HuH-7.5 (cell line): ENCODE measurements at regions not wholly inside any gene's neighbourhood (a gene's known extent, or its start where the extent isn't known, plus 50 kb on each side); places are given as distances from the start of the nearest gene placed in this dataset.
"Not testable (repeated sequence)": the region's sequence is repeated elsewhere in the genome, so short reads cannot be mapped to it uniquely, and the experiment has no call there.

Source experiments
- DNase-seq: peaks from one replicate; pipeline ENCODE4 v3.0.0; 2011; ENCODE audit warnings: low spot score

GRCh38 chr20:40856653-40857052, 167.6 kb upstream of the MAFB start:
- no peak for DNase-seq

DNA sequence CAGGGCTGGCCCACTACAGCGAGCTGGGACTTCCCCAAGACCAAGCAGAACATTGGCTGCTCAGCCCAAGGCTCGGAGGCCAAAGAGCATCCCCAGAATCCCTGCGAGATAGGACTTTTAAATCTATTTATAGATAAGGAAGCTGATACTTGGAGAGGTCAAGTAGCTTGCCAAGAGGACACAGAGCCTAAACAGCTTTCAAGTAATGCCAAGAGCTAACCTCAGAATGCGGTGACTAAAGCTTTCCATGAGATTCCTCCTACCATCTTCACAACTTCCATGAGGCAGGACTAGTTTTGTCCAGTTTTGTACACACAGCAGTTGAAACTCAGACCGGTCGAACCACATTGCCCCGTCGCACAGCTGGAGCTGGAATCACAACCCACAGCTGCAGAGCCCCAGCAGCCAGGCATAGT, 168.1 kb upstream of the TOP1 start:
- DNase-seq, result no peak

- no peak for DNase-seq
Measured at GRCh38 chr20:40861427-40862008, 167.1 kb upstream of the TOP1 start.

- DNase-seq, result no peak
Measured at GRCh38 chr20:40863355-40863919, 165.2 kb upstream of the TOP1 start.

- DNase-seq, result no peak
Measured at GRCh38 chr20:40864470-40864869, 164.2 kb upstream of the TOP1 start.

DNA sequence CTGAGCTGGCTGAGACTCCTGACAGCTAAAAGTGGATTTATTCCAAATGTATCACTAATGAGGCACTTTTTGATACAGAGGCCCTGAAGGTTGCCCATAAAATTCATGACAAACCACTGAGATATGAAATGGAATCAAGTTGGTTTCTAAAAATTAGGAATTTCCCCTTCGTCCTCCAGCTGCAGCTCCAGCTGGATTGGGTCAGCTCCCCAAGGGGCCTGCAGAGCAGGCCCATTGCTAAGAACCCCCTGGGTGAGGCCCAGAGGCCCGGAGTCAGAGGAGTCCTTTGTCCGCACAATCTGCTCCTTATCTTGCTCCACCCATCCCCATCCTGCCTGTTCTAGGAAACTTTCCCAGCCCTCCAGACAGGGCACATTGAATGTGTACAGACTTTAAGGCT, 163.5 kb upstream of the TOP1 start:
- DNase-seq, result no peak

- DNase-seq, result no peak
Measured at GRCh38 chr20:40866056-40866455, 162.6 kb upstream of the TOP1 start.

DNA sequence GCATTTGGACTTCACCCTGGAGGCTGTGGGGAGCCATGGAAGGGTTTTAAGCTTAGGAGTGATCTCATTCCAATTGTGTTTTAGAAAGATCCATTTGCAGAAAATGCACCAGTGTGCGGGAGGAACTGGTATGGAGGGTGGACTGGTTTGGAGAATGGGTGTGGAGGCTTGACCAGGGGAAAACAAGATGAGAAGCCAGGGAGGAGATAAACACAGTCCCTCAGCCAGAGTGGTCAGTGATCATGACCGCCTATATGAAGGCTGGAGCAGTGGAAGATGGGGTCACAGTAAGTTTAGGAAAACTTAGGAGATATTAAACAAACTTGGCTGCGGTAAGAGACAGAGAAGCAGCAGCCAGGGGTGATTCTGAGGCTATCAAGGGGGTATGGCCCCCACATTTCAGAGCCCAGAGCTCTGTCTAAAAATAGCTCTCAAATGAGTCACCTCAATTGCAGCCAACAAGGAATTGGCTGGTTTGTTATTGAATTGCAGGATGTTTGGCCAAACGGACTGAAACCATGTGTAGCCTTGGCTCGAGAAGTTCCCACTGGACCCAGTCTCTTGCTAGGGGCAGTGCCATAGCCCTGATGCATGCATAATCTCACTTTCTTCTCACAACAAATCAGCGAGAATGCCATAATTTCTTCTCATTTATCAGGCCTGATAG, 159.9 kb upstream of the TOP1 start:
- no peak for DNase-seq

GRCh38 chr20:40869218-40870147, 159.1 kb upstream of the TOP1 start:
- DNase-seq, result no peak

- DNase-seq, result no peak
Measured at GRCh38 chr20:40875116-40876085, 153.2 kb upstream of the TOP1 start.

DNA sequence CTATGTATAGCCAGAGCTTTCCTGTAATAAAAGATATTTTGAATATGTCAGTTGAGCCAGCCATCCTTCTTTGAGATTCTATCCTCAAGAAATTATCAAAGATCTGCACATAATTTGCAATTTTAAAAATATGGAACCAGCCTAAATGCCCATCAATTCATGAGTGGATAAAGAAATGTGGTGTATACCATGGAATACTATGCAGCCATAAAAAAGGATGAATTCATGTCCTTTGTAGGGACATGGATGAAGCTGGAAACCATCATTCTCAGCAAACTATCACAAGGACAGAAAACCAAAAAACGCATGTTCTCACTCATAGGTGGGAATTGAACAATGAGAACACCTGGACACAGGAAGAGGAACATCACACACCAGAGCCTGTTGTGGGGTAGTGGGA, 150.5 kb upstream of the TOP1 start:
- DNase-seq, result not testable (repeated sequence)

DNA sequence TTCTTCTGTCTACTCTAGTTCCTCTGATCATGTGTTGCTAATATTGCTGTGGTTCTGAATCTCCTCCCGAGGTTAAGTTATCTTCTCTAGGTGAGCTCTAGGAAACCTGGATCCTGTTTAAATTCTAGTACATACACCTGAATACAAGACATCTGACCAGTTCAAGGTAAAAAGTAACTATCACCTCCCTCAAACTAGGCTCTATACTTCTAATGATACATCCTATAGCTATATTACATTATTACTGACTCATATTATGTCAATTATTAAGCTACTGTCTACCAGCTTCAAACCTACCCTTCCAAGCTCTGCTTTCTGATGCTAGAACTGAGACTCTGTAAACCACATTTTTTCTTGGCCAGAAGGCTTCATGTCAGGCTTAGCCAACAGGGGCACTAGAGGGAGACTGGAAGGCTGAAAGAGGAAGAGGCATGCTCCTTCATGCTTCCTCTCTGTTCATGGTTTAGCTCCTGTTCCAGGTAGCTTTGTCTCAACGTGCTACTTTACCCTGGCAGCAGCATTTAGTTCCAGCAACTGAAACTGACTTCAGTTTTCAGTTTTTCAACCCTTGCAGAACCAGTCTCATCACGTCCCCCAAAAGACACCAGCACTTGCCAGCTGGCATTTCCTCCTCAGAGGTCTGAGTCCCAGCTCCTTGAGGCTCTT, 148.4 kb upstream of the TOP1 start:
- DNase-seq, result no peak

DNA sequence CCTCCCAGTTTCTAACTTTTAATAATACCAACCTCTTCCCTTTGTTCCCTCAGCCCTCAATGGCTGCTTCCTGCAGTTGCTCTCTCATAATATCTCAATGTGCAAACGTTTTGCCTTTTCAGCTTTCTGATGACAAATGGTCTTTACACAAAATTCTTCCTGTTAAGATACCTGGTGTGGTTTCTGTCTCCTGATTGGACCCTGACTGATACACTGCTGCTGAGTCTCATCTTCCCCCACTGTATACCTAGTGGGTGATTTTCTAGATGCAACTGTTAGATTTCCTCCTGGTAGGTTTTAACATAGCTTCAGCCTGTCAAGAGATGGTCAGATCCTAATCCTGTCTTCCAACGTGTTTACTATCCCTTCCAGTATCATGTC, 147.9 kb upstream of the TOP1 start:
- no peak for DNase-seq

DNA sequence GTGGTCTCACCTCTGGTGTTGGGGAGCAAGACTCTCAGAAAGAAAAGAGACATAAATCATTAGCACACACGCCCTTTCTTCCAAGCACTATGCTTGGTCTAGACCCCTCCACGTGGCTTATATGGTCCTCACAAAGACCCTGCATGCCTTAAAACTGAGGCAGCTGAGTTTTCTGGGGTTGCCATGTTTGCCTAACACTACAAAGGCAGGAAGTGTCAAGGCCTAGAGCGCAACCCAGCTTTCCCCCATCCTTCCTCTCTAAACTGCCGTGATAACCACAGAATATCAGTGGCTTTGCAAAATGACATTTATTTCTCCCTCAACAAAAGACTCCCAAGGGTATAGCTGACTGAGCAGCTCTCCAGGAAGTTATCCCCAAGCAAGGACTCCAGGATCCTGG, 146.5 kb upstream of the TOP1 start:
- DNase-seq, result no peak

- no peak for DNase-seq
Measured at GRCh38 chr20:40883097-40883496, 145.5 kb upstream of the TOP1 start.

DNA sequence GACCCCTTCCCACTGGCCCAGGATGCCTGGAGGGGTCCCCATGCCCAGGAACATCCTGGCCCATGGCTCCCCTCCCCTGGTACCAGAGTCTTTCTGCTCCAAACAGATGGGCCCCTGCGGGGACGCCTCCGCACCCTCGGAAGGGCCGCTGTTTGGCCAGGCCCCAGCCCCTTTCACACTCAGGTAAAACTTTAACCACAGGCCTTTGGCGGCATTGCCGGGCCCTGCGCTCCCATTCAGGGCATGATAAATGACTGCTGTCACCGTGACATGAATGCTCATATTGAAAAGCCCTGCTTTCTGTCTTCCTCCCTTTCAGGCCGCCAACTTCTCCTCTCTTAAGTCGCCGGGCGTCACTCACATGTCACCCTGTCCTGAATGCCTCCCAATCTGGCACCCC, 141.5 kb upstream of the TOP1 start:
- DNase-seq, result peak; percentile 38

- not testable (repeated sequence) for DNase-seq
Measured at GRCh38 chr20:40889266-40889665, 139.4 kb upstream of the TOP1 start.

DNA sequence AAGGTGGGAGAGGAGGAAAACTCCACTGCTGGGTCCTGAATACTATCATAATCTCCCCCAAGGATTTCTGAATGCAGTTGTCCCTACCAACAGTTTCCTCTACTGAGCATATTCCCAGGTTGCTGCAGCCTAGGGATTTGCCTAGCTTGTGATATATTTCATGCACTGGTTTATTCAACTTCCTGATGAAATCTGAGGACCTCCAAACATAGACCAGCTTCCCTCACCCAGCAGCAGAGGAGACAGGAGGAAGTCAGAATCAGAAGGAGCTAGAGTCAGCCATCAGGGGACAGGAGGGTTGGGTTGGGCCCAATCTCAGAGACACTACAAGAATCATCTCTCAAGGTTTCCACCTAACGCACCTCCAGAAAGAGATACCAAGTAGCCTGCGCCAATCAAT, 138.4 kb upstream of the TOP1 start:
- no peak for DNase-seq

- DNase-seq, result no peak
Measured at GRCh38 chr20:40890635-40891034, 138.0 kb upstream of the TOP1 start.

- no peak for DNase-seq
Measured at GRCh38 chr20:40891351-40891750, 137.3 kb upstream of the TOP1 start.

- DNase-seq, result no peak
Measured at GRCh38 chr20:40892642-40893041, 136.0 kb upstream of the TOP1 start.
